NCI-H2081 (cell line): ENCODE measurements at regions not wholly inside any gene's neighbourhood (a gene's known extent, or its start where the extent isn't known, plus 50 kb on each side); places are given as distances from the start of the nearest gene placed in this dataset.

ENCODE experiments used
- DNase-seq, 2 experiments: peaks; one replicate each; lab custom pipeline; 2025; lab: John Stamatoyannopoulos, UW

GRCh38 chr6:21961226-21961625 is 335.6 kb downstream of the PRL start:
- DNase-seq: no peak

DNA sequence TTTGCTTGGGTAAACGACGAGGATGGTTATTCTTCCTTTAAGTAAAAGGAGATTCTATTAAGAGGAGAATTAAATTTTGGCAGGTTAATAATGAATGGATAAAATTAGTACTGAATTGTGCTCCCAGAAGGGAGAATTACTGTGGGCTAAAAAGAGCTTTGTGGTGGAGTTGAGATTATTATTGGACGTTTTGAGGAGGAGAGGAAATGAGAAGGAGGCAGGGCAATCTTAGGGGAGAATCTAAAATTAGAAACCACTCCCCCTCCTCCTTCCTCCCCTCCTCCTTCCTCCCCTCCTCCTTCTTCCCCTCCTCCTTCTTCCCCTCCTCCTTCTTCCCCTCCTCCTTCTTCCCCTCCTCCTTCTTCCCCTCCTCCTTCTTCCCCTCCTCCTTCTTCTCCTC is 331.8 kb downstream of the PRL start:
- no peak for DNase-seq

DNA sequence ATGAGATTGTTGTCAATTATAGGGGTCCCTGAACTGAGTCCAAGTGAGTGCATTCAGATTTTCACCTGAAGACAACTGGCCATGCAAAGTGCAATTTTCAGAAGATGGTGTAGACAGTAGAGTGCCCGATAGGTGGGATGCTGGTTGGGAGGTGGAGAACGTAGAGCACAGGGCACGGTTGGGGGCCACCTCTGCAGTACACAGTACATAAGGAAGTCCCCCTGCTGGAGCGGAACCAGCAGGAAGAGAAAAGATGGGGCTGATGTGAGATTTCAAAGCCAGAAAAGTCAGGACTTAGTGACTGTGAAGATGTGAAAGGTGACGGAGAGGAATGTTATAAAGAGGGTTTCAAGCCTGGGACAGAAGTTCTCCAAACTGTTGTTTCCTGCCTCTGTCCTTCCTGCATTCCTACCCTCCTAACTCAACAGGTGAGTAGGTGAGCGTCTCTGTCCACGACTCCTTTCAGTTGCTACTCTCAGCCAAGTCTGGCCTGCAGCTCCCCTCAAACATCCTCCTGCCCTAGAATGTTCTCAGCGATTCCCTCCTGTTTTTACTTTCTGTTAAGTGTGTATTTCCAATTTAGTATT is 330.8 kb downstream of the PRL start:
- no peak for DNase-seq

DNA sequence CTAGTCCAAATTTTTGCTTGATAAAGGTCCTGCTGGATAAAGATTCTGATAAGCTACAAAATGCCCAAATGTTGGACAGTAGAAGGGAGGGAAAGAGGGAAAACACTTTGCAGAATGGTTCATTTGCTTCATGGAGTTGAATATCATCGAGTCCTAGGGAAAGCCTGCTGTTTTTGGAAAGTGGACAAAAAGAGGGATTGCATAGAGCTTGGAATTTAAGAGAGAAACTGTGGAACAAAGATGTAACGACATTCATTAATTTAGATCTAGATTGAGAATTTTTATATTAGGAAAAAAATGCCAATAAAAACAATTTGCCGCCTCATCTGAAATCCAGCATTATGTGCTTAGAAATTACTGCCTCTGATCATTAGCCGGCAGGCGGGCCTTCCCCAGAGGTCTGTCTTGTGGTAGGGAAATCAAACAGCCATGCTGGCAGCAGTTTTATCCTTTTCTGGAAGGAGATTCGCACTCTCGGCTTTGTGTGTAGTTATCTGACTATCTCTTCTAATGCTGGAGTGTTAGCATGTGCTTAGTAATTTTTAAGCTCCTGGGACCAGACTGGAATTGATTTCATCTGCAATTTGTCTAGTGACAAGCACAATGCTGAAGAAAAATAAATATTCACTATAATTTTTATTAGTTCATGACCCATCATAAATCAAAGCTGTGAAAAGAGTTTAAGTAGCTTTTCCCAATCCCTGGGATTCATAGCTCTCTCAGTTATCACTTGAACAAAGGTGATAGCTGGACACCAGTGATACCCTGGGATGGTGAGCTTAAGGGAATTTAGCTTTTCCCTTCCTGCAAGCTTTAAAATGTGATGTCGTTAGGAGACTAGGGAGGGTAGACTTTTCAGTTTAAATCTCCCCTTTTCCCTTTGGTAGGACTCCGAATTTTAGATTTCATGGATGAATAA is 329.5 kb downstream of the PRL start:
- no peak for DNase-seq

DNA sequence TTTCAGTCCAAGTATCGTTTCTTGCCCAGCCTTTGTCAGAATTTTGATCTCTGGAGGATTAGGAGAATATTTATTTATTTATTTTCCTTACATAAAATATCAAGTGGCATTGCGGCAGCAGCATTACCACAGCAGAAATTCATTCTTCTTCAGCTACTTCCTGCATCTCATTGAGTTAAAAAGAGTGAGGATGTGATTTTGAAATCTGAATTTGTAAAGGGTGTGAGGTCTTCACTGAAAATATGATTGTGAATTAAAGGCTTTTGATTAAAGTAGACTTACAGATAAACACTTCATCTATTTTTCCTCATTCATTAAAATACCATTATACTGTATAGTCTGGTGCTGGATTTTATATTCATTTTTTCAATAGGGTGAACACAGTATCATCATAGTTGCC is 328.4 kb downstream of the PRL start:
- no peak for DNase-seq

GRCh38 chr6:21969192-21969591 is 327.6 kb downstream of the PRL start:
- no peak for DNase-seq

DNA sequence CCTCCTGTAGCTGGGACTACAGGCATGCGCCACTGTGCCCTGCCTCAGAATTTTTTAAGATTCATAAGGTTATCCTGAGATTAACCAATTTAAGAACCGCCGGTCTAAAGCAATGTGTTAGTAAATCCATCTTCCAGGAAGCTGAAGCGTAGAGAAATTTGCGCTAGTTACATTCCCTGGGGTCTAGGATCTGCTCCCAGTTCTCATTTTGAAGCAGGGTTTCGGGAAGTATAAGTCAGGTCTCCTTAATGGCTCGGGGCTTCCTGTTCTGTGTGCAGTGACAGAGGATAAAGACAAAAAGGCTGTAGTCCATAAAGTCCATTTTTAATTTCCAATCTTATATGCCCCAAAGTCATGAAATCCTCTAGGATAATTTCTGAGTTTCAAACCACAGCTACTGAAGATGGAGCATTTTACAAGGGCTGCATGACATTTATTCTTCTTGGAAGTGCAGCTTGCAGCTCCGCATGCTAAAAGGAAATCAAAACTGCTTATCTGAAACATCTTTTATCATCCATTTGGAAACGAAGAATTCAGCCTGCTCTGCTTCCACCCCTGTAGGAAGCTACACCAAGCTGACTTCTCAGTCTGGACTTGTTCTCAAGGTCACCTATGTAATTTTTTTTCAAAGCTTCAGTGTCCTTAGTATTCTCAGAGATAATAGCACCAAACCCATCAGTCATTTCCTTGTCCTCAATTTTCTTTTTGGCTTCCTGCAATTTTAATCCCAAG is 326.1 kb downstream of the PRL start:
- DNase-seq: no peak

DNA sequence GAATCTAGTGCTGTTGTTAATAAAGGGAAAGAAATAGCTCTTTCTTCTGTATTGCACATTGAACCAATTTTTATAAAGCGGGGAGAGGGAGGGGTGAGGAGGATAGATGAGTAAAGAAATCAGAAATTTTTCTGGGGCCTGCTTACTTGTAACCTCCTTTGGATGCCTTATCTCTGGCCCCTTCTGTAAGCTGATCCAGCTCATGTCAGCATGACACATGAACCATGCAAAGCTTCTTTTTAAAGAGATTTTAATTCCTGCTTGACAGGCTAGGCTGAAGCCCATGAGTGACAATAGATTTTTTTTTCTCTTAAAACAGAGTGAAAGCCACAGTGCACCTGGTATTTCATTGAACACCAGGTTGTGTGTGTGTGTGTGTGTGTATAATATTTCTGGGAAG is 325.3 kb downstream of the PRL start:
- DNase-seq: no peak

DNA sequence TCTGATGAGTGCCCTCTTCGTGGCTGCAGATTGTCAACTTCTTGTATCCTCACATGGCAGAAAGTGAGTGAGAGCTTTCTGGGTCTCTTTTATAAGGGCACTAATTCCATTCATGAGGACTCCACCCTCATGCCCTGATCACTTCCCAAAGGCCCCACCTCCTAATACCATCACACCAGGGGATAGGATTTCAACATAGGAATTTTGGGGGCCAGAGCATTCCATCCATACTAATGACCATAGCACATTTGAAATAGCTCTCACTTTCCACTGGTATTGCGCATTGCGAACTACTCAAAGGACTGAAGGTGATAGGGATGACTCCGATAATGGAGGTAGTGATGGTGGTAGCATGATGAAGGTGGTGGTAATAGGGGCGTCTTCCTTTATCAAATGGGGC is 324.3 kb downstream of the PRL start:
- DNase-seq: no peak

DNA sequence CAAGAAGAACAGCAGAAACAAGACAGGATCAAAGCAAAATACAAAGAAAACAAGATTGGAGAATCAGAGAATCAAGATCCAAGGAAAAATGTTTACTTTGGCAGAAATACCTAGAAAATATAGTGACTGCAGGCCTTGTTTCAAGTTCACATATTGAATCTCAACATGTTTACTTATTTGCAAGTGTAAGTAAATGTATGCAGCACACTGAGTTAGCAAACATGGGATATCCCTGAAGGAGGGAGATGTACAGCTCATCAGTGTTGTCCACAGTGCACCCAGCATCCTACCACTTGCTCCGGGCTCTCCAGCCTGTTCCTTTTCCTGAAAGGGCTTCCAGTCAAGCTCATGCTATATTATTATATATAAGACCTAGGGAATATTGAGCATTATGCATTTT is 319.5 kb downstream of the PRL start:
- DNase-seq: no peak

DNA sequence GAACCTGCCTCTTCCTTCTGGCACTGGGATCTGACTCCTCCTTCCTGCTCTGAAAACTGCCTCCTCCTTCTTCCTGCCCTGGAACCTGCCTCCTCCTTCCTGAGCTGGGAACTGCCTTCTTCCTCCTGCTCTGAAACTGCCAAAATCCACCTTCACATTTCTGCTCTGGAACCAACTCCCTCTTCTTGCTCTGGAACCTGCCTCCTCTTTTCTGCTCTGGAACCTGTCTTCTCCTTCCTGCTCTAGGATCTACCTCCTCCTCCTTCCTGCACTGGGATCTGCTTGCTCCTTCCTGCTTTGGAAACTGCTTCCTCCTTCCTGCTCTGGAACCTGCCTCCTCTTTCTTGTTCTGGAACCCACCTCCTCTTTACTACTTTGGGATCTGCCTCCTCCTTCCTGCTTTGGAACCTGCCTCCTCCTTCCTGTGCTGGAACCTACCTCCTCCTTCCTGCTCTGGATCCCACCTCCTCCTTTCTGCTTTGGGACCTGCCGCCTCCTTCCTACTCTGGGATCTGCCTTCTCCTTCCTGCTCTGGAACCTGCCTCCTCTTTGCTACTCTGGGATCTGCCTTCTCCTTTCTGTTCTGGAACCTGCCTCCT is 315.5 kb downstream of the PRL start:
- DNase-seq: no peak

- no peak for DNase-seq
Measured at GRCh38 chr6:21984135-21984534, 312.7 kb downstream of the PRL start.

DNA sequence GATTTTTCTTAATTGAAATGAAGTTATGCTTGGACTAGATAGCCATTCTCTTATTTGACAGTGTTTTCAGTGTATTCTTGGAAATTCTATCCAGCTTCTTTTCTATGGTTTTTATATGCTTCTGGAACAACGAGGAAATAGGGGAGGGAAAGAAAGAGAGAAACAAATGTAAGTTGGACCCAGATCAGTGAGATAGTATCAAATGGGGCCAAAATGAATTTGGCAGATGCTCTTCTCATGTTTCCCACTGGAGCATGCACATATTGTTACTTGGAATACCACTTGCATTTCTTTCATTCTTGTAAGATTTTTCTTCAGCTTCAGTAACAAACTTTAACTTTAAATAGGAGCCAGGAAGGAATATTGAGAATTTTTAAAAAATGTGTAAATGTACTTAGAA is 312.3 kb downstream of the PRL start:
- DNase-seq: no peak

- DNase-seq: no peak
Measured at GRCh38 chr6:21985904-21986303, 310.9 kb downstream of the PRL start.

- DNase-seq: no peak
Measured at GRCh38 chr6:21986703-21987102, 310.1 kb downstream of the PRL start.

GRCh38 chr6:21987501-21987957 is 309.3 kb downstream of the PRL start:
- DNase-seq: no peak

GRCh38 chr6:21990577-21990976 is 306.3 kb downstream of the PRL start:
- DNase-seq: no peak

- no peak for DNase-seq
Measured at GRCh38 chr6:21992178-21992967, 304.5 kb downstream of the PRL start.

DNA sequence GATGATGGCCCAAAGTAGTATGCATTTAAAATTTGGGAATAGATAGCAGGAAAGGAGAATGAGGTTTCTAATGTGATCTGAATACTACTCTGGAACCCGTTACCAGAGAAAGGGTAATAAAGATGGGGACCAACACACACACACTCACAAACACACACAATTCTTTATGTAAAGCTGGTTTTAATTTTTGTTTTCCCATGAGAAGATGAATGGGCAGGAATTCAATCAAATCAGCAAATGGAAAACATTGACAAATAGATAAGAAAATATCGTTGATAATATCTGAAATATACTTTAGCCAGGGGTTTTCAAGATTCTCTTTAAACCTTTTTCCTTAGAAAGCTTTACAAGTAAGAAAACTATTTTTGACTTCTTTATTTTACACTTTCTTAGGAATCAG is 303.0 kb downstream of the PRL start:
- no peak for DNase-seq

DNA sequence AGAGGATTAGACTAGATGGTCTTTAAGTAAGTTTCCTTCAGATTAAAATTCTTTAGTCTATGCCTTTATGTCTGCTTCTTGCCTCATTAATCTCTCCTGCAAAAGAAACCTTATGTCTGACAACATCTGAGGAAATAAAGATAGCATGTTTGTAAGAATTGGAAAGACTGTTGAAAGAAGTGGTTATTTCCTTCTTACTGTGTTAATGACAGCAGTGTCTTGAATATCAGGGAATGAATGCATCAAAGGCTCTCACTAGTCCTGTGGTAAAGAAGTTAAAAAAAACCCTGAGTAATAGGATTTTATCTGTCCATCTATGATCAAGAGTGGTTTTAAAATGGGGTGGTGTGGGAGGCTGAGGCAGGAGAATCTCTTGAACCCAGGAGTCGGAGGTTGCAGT is 302.0 kb downstream of the PRL start:
- DNase-seq: no peak

- no peak for DNase-seq
Measured at GRCh38 chr6:21995318-21995717, 301.5 kb downstream of the PRL start.
